ENCODE measurements at regions not wholly inside any gene's neighbourhood (a gene's known extent, or its start where the extent isn't known, plus 50 kb on each side); places are given as distances from the start of the nearest gene placed in this dataset.
A peak's percentile ranks its signal among the peaks of the same experiment; 100 is the strongest.
"Not testable (repeated sequence)": the region's sequence is repeated elsewhere in the genome, so short reads cannot be mapped to it uniquely, and the experiment has no call there.

DNA sequence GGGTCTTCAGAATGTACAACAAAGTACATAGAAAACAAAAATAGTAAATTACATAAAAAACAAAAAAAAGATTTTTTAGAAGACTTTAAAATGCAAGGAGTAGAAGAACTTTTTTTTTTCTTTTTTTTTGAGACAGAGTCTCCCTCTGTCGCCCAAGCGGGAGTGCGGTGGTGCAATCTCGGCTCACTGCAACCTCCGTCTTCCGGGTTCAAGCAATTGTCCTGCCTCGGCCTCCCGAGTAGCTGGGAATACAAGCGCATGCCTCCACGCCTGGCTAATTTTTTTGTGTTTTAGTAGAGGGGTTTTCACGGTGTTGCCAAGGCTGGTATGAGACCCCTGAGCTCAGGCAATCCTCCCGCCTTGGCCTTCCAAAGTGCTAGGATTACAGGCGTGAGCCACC lies 104.5 kb upstream of the ZC3H15 start:
- DNase-seq (ENCODE audit: low spot score): no peak

DNA sequence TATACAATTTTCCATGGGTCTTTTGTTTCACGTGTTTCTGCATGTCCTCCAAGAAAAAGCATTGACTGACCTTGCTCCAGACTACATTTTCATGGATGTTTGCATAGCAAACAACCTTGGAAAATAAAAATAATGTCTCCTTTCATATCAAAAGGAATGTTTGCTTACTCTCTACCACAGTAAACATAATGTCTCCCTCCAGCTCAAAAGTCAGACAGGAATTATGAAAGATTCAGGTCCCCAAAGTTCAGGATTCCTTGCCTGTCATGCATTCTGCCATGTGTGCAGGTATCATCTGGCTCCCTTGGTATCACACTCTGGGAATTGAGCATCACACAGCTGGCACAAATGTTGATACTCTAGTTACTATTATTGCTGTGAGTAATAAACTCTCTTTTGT lies 103.1 kb upstream of the ZC3H15 start:
- DNase-seq (ENCODE audit: low spot score): no peak

DNA sequence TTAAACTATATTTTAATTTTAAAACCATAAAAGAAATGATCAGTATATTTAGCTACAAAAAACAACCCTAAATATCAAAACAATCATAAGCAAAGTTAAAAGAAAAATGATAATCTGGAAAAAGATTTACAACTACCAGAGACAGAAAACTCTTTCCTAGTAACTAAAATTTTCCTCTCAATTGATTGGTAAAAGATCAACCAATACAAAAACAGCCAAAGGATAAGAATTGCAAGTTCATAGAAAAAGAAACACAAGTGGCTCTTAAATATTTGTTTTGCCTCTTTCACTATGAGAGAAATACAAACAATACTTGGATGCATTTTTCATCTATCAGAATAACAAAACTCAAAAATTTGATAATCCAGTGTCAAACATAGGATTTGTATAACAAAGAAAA lies 101.8 kb upstream of the ZC3H15 start:
- DNase-seq (ENCODE audit: low spot score): no peak

DNA sequence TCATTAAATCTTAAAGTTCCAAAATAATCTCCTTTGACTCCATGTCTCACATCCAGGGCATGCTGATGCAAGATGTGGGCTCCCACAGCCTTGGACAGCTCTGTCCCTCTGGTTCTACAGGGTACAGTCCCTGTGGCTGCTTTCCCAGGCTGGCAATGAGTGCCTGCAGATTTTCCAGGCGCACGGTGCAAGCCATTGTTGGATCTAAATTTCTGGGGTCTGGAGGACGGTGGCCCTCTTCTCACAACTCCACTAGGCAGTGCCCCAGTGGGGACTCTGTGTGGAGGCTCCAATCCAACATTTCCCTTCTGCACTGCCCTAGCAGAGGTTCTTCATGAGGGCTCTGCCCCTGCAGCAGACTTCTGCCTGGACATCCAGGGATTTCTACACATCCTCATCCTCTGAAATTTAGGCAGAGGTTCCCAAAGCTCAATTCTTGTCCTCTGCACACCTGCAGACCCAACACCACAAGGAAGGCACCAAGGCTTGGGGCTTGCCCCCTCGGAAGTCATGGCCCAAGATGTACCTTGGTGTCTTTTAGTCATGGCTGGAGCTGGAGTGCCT lies 100.3 kb upstream of the ZC3H15 start:
- DNase-seq (ENCODE audit: low spot score): not testable (repeated sequence)

DNA sequence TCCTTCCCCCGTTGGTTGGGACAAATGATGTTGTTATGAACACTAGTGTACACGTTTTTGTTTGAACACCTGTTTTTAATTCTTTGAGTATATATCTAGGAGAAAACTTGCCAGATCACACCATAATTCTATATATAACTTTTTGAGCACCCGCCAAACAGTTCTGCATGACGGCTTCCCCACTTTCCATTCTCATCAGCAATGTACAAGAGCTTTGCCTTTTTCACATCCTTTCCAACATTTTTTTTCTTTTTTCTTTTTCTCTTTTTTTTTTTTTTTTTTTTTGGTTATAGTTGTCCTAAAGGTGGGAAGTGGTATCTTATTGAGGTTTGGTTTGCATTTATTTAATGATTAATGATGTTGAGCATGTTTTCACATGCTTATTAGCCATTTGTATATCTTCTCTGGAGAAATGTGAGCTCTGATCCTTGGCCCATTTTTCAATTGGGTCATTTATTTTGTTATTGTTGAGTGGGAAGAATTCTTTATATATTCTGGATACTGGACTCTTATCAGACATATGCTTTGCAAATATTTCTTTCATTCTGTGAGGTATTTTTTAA lies 86.9 kb upstream of the ZC3H15 start:
- no peak for DNase-seq (ENCODE audit: low spot score)

DNA sequence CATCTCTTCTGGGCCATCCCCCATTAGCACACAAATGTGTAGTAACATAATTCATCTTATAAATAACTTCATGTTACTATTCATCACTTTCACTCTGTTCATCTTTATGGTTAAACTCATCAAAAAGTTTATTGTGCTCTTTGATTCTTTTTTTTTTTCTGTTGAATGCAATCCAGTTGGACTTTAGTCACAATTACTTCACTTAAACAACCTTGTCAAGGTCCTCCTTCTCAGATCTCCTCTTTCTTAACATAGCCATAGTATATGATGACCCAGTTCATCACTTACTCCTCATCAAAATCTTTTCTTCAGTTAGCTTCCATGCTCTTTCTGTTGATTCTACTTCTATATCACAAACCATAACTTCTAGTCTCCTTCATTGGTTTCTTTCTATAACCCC lies 80.2 kb upstream of the ZC3H15 start:
- no peak for DNase-seq (ENCODE audit: low spot score)

DNA sequence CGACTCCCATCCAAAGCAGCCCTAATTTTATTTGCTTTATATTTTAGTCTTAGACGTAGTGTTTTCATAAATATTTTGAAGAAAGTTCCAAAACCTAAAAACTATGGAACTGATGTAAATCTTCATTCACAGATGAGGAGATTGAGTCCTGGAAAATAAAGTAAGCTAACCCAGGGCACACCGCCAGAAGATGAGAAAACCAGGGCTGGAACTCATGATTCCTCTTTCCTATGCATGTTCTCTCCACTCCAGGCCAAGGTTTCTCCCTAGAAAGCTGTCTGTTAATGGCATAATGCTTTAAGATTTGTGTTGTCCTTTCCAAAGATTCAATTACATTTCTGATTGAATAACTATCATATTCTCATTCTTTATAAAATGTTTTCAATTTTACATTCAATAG lies 78.4 kb upstream of the ZC3H15 start:
- DNase-seq (ENCODE audit: low spot score): no peak

DNA sequence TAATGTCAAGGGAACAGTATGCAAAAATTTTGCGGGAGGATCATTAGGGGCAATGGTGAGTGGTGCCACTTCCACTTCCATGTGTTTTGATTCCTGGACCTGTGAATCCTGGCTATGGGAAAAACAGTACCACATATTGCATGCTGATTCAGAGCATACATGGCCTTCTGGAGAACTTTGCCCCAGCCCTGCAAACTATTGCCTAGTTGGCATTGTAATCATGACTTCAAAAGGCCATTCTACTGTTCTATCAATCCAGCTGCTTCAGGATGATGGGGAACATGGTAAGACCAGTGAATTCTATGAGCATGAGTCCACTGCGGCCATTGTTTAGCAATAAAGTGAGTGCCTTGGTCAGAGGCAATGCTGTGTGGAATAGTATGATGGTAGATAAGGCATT lies 75.3 kb upstream of the ZC3H15 start:
- DNase-seq (ENCODE audit: low spot score): no peak

DNA sequence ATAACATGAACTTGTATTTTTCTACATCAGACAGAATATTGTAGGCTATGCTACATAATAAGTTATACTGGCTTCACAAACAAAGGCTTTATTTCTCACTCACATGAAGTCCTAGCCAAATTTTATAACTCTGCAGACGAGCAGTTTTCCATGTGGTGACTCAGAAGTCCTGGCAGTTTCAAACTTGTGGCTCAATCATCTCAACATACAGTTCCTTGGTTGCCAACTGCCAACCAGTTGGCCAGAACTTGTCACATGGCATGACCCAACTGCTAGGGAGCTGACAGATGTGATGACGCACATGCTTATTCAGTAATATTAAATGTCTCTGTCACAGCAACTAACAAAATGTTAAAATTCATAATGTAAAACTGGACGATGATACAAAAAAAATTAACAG lies 63.8 kb upstream of the ZC3H15 start:
- DNase-seq (ENCODE audit: low spot score): peak; percentile 2

DNA sequence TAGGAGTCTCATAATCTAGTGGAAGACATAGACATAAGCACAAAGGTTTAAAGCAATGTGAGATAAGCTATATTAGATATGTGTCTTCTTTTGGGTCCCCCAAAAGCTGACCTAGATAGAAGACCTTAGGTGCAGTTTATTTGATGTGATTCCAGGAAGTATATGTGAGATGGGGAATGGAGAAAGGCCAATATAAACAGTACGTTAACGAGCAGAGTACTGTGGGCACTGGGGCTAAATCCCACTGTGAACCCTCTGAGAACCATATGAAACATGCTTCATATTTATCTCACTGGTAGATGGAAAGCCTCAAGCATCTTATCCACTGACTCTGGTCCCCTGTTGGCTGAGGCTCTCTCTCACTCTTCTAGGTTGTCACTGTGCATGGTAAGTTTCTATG lies 62.6 kb upstream of the ZC3H15 start:
- no peak for DNase-seq (ENCODE audit: low spot score)

DNA sequence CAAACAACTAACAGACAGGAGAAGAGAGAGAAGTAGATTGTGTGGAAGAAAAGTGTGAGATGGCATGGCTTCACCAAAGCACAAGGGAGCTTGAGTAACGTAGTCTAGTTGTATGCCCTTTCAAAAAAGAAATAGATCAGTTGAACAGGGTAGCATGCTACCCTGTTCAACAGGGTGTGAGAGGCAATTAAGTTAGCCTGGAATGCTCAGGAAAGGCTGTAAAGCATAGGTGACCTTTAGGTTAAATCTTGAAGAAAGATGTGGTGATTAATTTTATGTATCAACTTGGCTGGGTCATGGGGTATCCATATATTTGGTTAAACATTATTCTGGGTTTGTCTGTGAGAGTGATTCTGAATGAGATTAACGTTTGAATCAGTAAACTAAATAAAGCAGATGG lies 61.8 kb upstream of the ZC3H15 start:
- DNase-seq (ENCODE audit: low spot score): no peak

DNA sequence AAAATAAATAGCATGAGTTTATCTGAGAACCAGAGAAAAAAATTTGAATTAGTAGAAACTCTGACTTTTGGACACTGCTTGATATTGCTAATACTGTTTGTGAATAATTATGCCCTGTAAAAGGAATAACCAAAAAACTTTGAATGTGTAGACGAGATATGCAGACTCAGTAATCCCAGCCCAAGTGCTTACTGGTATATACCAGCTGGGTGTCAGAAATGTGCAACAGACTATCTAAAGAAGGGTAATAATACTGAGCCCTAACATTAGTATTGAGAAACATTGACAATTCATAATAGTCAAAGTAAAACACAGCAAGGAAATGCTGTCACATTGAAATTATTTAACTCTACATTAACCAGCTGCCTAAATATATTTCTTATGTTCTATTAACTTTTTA lies 60.5 kb upstream of the ZC3H15 start:
- no peak for DNase-seq (ENCODE audit: low spot score)

DNA sequence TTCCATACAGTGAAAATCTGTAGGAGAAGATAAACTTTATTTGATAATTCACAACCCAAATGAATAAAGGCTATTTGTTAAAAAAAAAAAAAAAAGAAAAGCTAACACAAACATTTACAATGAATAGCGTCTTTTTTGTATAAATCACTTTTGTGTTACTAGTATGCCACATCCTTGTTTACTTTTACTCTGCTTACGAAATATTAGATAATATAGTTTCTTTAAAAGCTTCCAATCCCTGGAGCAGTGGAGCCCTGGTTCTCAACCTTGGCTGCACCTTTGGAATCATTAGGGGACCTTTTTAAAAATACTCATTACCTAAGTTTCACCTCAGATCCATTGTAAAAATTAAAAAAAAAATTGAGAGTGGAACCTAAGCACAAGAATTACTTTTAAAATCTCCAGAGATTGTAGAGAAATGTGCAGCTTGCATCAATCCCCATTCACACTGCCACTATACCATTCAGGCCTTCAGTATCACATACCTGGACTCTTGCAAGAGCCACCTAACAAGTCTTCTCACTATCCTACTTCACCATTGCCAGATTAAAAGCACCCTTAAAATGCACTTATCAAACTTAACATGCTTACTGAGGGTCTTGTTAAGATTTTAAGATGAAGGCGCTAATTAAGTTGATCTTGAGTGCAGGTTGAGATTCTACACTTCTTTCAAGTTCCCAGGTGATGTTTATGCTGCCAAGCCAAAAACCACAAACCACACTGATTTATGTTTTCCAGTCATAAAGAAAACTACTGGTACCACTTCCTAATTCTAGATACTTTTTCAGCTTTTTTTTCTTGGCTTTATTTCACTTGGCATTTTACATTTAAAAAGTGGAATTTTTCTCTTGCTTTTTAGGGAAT lies 59.7 kb upstream of the ZC3H15 start:
- DNase-seq (ENCODE audit: low spot score): peak; percentile 1

DNA sequence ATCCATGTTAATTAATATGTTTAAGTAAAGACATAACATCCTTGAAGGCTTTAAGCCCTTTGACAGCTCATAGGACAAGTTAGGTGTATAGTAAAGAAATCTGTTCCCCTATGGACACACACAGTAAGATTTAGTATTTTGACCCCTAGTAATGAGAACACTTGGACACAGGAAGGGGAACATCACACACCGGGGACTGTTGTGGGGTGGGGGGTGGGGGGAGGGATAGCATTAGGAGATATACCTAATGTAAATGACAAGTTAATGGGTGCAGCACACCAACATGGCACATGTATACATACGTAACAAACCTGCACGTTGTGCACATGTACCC lies 59.1 kb upstream of the ZC3H15 start:
- not testable (repeated sequence) for DNase-seq (ENCODE audit: low spot score)

DNA sequence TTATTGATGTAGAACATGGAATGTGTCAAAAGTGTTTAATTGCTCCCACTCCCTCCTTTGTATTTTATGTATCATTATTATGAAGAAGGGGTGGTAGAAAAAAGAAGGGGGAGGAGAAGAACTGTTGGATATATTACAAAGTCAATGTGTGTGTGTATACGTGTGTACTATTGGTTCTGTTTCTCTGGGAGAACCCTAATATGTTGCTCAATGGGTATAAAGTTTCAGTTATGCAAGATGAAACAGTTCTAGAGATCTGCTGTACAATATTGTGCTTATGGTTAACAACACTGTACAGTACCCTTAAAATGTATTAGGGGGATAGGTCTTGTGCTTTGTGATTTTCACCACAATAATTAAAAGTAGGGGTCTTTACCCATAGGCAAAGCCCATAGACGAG lies 58.1 kb upstream of the ZC3H15 start:
- DNase-seq (ENCODE audit: low spot score): no peak

DNA sequence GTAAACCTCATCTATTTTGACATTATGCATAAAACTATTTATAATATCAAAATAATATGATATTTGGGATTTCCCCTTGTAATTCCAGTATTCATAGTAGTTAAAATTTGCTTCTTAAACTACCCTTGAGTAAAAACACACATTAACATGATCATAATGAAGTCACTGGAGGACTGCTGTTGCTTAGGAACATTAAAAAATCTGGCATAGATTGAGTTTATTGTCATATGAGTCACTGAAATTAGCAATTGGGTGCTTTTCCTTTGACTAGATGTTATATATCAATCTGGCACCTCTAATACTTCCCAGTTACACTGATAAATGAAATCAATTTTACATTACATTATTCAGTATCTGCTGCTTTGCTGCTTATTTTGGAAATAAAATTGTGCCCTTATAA lies 57.0 kb upstream of the ZC3H15 start:
- DNase-seq (ENCODE audit: low spot score): no peak

DNA sequence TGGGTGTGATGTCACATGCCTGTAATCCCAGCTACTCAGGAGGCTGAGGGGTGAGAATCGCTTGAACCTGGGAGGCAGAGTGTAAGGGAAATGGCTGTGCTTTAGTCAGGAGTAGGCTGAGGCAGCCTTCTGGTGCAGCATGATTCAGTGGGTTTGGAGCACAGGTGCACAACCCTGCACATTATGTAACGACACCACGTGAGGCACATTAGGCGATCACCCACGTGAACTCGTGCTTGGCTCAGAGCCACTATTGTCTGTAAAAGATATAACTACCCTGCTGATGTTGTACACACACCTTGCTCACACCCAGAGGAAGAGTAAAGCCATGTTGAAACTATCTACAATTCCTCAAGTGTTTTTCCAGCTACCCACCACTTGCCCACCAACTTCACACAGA lies 54.8 kb upstream of the ZC3H15 start:
- no peak for DNase-seq (ENCODE audit: low spot score)

DNA sequence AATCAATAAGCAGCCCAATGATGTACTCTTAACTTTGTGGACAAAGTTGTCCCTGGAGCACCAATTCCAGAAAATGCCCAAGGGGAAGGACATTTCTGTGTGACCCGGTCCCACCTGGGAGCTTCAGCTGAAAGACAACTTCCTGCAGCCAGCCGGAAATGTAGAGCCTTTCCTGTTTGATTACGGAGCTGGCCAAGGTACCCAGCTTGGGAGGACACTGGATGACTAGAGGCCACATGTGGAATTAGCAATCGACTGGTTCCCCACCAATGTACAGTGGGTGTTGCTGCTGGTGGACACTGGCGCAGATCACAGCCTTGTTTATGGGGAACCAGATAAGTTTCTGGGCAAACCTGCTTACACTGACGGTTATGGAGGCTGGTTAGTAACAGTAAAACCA lies 53.0 kb upstream of the ZC3H15 start:
- no peak for DNase-seq (ENCODE audit: low spot score)

DNA sequence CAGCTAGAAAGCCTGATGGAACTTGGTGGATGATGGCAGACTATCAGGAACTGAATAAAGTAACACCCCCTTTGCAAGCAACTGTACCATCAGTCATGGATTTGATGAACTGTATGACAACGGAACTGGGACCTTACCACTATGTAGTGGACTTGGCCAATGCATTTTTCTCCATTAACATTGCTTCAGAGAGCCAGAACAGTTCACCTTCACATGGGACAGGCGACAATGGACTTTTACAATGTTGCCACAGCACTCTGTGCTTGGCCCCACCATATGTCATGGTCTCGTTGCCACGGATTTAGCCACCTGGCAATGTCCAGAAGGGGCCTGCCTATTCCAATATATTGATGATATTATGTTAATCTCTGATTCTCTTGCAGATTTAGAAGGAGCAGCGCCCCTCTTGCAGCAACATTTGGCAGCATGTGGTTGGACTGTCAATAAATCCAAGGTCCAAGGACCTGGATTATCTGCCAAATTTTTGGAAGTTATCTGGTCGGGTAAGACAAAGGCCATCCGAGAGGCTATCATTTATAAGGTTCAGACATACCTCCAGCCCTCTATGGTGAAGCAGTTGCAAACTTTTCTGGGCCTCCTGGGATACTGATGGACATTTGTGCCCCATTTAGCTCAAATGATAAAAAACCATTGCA lies 52.2 kb upstream of the ZC3H15 start:
- DNase-seq (ENCODE audit: low spot score): no peak

Measured in SW480 (cell line).